LNCaP clone FGC (cell line): ENCODE measurements at regions not wholly inside any gene's neighbourhood (a gene's known extent, or its start where the extent isn't known, plus 50 kb on each side); places are given as distances from the start of the nearest gene placed in this dataset.

ENCODE experiments used
- DNase-seq: peaks from one replicate; pipeline ENCODE4 v3.0.0-alpha.2; 2011; ENCODE audit warnings: low read depth
- H3K4me3 ChIP-seq: 2 replicates; pipeline ENCODE4 v1.5.1; 2011; ENCODE audit warnings: mild to moderate bottlenecking, low read depth, low read length, control low read depth
- CTCF ChIP-seq: IDR thresholded peaks from 2 replicates; pipeline ENCODE4 v1.5.1; 2012; ENCODE audit warnings: mild to moderate bottlenecking; ENCODE audit not compliant: control insufficient read depth, insufficient read depth; ENCODE audit errors: extremely low read depth

- DNase-seq, result no peak
- no peak overlapping the region for H3K4me3 ChIP-seq
- TF ChIP-seq CTCF, result no peak
Measured at GRCh38 chr2:185145316-185146121, 547.2 kb downstream of the ZNF804A start.

- TF ChIP-seq CTCF, result no peak
- no peak for DNase-seq
- H3K4me3 ChIP-seq, result no peak overlapping the region
Measured at GRCh38 chr2:185147361-185147760, 549.0 kb downstream of the ZNF804A start.

- H3K4me3 ChIP-seq, result no peak overlapping the region
- TF ChIP-seq CTCF, result no peak
- no peak for DNase-seq
Measured at GRCh38 chr2:185152186-185152585, 553.9 kb downstream of the ZNF804A start.

- no peak for DNase-seq
- H3K4me3 ChIP-seq, result no peak overlapping the region
- no peak for TF ChIP-seq CTCF
Measured at GRCh38 chr2:185161701-185162100, 563.4 kb downstream of the ZNF804A start.

- DNase-seq, result no peak
- no peak for TF ChIP-seq CTCF
- H3K4me3 ChIP-seq, result no peak overlapping the region
Measured at GRCh38 chr2:185174353-185174752, 564.3 kb upstream of the FSIP2 start.

GRCh38 chr2:185179743-185180142, 558.9 kb upstream of the FSIP2 start:
- no peak for DNase-seq
- no peak overlapping the region for H3K4me3 ChIP-seq
- TF ChIP-seq CTCF, result no peak

- DNase-seq, result no peak
- TF ChIP-seq CTCF, result no peak
- no peak overlapping the region for H3K4me3 ChIP-seq
Measured at GRCh38 chr2:185181901-185182300, 556.7 kb upstream of the FSIP2 start.
